A673 (cell line): ENCODE measurements at regions not wholly inside any gene's neighbourhood (a gene's known extent, or its start where the extent isn't known, plus 50 kb on each side); places are given as distances from the start of the nearest gene placed in this dataset.
A peak's percentile ranks its signal among the peaks of the same experiment; 100 is the strongest.

Experiments
- BruUV-seq: library from RNA; stranded (reverse); fragments of 400-500 nt; replicated peaks from 2 replicates; lab custom pipeline; 2021; lab: Mats Ljungman, UMichigan
- CTCF ChIA-PET: fragments of 300-600 bp; sonication (Branson Sonifier 250); formaldehyde crosslinking; loops from one replicate; lab custom pipeline; 2022; ENCODE audit warnings: antibody characterized with exemption; lab: Charles Lee
- POLR2A ChIA-PET: fragments of 300-600 bp; sonication (Branson Sonifier 250); formaldehyde crosslinking; loops from one replicate; lab custom pipeline; 2022; ENCODE audit warnings: antibody characterized with exemption; ENCODE audit not compliant: low non-redundant PET; lab: Charles Lee
- DNase-seq: peaks from one replicate; pipeline ENCODE4 v3.0.0-alpha.2; 2015; ENCODE audit warnings: low spot score
- H3K27ac ChIP-seq: fragments of 200-600 bp; sonication (generic); 2 replicates; pipeline ENCODE4 v1.5.1; 2016; ENCODE audit warnings: mixed run types, low read depth, mild to moderate bottlenecking, mixed read lengths, antibody characterized with exemption, low read length; ENCODE audit not compliant: poor library complexity, severe bottlenecking
- H3K27me3 ChIP-seq: fragments of 200-600 bp; sonication (generic); replicated peaks from 2 replicates; pipeline ENCODE4 v1.6.1; 2017; ENCODE audit warnings: mixed run types, low read depth, mild to moderate bottlenecking, mixed read lengths, antibody characterized with exemption, low read length; ENCODE audit not compliant: insufficient read depth, poor library complexity
- H3K36me3 ChIP-seq: fragments of 200-600 bp; sonication (generic); 2 replicates; pipeline ENCODE4 v1.6.1; 2016; ENCODE audit warnings: mixed run types, mild to moderate bottlenecking, mixed read lengths, antibody characterized with exemption, low read length; ENCODE audit not compliant: insufficient read depth, poor library complexity, severe bottlenecking
- H3K4me1 ChIP-seq: fragments of 200-600 bp; sonication (generic); 2 replicates; pipeline ENCODE4 v1.6.1; 2017; ENCODE audit warnings: mixed run types, mild to moderate bottlenecking, mixed read lengths, antibody characterized with exemption, low read length; ENCODE audit not compliant: insufficient read depth, poor library complexity, severe bottlenecking
- H3K4me3 ChIP-seq: fragments of 200-600 bp; sonication (generic); 2 replicates; pipeline ENCODE4 v1.5.1; 2016; ENCODE audit warnings: low read depth, mixed run types, mild to moderate bottlenecking, mixed read lengths, low read length; ENCODE audit not compliant: poor library complexity, severe bottlenecking
- H3K9me3 ChIP-seq: fragments of 200-600 bp; sonication (generic); 2 replicates; pipeline ENCODE4 v1.6.1; 2016; ENCODE audit warnings: mixed run types, low read depth, mild to moderate bottlenecking, mixed read lengths, antibody characterized with exemption, low read length; ENCODE audit not compliant: poor library complexity, severe bottlenecking
- CTCF ChIP-seq: fragments of 300-800, 200-600 bp; sonication (generic); conservative IDR thresholded peaks from 2 replicates; pipeline ENCODE4 v1.5.1; 2017; ENCODE audit warnings: low read depth, mild to moderate bottlenecking, antibody characterized with exemption, low read length, moderate library complexity, mixed read lengths
- EZH2 ChIP-seq: fragments of 200-600 bp; sonication (generic); IDR thresholded peaks from 2 replicates; pipeline ENCODE4 v1.6.1; 2017; ENCODE audit warnings: borderline replicate concordance, low read depth, mild to moderate bottlenecking, mixed read lengths, antibody characterized with exemption, low read length; ENCODE audit not compliant: poor library complexity, severe bottlenecking
- intact Hi-C: fragments of 100-400 bp; cut with micrococcal nuclease; formaldehyde crosslinking; loops from one replicate; pipeline ENCODE4 v1.10.0; 2022; ENCODE audit not compliant: unreplicated experiment

- H3K4me1 ChIP-seq: no peaks in the 10 kb centered on the region
- TF ChIP-seq CTCF (no peak), EZH2 (no peak)
- POLR2A ChIA-PET: no interaction called here
- no peaks in the 10 kb centered on the region for H3K36me3 ChIP-seq
- intact Hi-C loops: no loop called here
- BruUV-seq: no TSS peak
- DNase-seq: no peak
- no peaks in the 10 kb centered on the region for H3K27me3 ChIP-seq
- H3K27ac ChIP-seq: no peak overlapping the region
- H3K4me3 ChIP-seq: no peak overlapping the region
- CTCF ChIA-PET: no interaction called here
- H3K9me3 ChIP-seq: no peaks in the 10 kb centered on the region
Measured at GRCh38 chr3:117102426-117102825, 392.8 kb downstream of the TUSC7 start.

GRCh38 chr3:117103675-117104074, 394.1 kb downstream of the TUSC7 start:
- no peak overlapping the region for H3K27ac ChIP-seq
- BruUV-seq: no TSS peak
- intact Hi-C loops: no loop called here

GRCh38 chr3:117104381-117104780, 394.8 kb downstream of the TUSC7 start:
- no peaks in the 10 kb centered on the region for H3K4me1 ChIP-seq
- no TSS peak for BruUV-seq
- intact Hi-C loops: no loop called here
- no peak overlapping the region for H3K27ac ChIP-seq
- no peak overlapping the region for H3K4me3 ChIP-seq
- no peaks in the 10 kb centered on the region for H3K9me3 ChIP-seq
- ChIA-PET CTCF (no interaction called here), POLR2A (no interaction called here)
- DNase-seq: no peak
- H3K27me3 ChIP-seq: no peaks in the 10 kb centered on the region
- TF ChIP-seq EZH2: no peak
- no peak for TF ChIP-seq CTCF
- H3K36me3 ChIP-seq: no peaks in the 10 kb centered on the region

More at GRCh38 chr3:117103675-117104074, 394.1 kb downstream of the TUSC7 start:
- no peaks in the 10 kb centered on the region for H3K27me3 ChIP-seq
- POLR2A ChIA-PET: no interaction called here
- no peaks in the 10 kb centered on the region for H3K4me1 ChIP-seq
- H3K36me3 ChIP-seq: no peaks in the 10 kb centered on the region
- no peaks in the 10 kb centered on the region for H3K9me3 ChIP-seq
- CTCF ChIA-PET: no interaction called here
- no peak overlapping the region for H3K4me3 ChIP-seq
- TF ChIP-seq EZH2 (no peak), CTCF (0 out of 2 replicates have a peak, but pooled peaks have one; percentile 19)
- no peak for DNase-seq
